ENCODE measurements at regions not wholly inside any gene's neighbourhood (a gene's known extent, or its start where the extent isn't known, plus 50 kb on each side); places are given as distances from the start of the nearest gene placed in this dataset.

- no peak for TF ChIP-seq POLR2A (IDR thresholded peaks at IDR 0.05)
- TF ChIP-seq, protein P1, sequence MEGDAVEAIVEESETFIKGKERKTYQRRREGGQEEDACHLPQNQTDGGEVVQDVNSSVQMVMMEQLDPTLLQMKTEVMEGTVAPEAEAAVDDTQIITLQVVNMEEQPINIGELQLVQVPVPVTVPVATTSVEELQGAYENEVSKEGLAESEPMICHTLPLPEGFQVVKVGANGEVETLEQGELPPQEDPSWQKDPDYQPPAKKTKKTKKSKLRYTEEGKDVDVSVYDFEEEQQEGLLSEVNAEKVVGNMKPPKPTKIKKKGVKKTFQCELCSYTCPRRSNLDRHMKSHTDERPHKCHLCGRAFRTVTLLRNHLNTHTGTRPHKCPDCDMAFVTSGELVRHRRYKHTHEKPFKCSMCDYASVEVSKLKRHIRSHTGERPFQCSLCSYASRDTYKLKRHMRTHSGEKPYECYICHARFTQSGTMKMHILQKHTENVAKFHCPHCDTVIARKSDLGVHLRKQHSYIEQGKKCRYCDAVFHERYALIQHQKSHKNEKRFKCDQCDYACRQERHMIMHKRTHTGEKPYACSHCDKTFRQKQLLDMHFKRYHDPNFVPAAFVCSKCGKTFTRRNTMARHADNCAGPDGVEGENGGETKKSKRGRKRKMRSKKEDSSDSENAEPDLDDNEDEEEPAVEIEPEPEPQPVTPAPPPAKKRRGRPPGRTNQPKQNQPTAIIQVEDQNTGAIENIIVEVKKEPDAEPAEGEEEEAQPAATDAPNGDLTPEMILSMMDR (IDR thresholded peaks at IDR 0.05): no peak
Observed at GRCh38 chr2:116133381-116133942, 1681.0 kb upstream of the DDX18 start.

Measured in transverse colon (tissue), 3 donors.